GM23338 (cell line): ENCODE measurements at regions not wholly inside any gene's neighbourhood (a gene's known extent, or its start where the extent isn't known, plus 50 kb on each side); places are given as distances from the start of the nearest gene placed in this dataset.

Experiments used
- CREB1 ChIP-seq: fragments of 250-450 bp; sonication (Bioruptor Pico); IDR thresholded peaks from 2 replicates; pipeline ENCODE4 v1.5.0; 2020; ENCODE audit warnings: low read depth, mild to moderate bottlenecking, moderate library complexity
- CTCF ChIP-seq, 2 experiments: fragments of 200-600 bp in 1 of 2; sonication (generic) in 1 of 2; conservative IDR thresholded peaks; 2 replicates each; pipeline versions ENCODE4 v1.5.1 to v1.6.1; 2016 to 2017; ENCODE audit warnings: antibody characterized with exemption in 2 of 2, low read depth in 2 of 2, mild to moderate bottlenecking in 2 of 2, moderate library complexity in 1 of 2
- EZH2 ChIP-seq: fragments of 200-600 bp; sonication (generic); IDR thresholded peaks from one replicate; pipeline ENCODE4 v1.8.0; 2017; ENCODE audit warnings: antibody characterized with exemption, mild to moderate bottlenecking, low read depth; ENCODE audit not compliant: unreplicated experiment
- JUNB ChIP-seq: IDR thresholded peaks from one replicate; pipeline ENCODE4 v1.6.1; 2016; ENCODE audit warnings: antibody characterized with exemption; ENCODE audit not compliant: unreplicated experiment
- POLR2AphosphoS5 ChIP-seq: IDR thresholded peaks from 2 replicates; pipeline ENCODE4 v1.6.1; 2016; ENCODE audit warnings: antibody characterized with exemption, low read depth
- ZNF114 ChIP-seq: fragments of 250-450 bp; sonication (Bioruptor Pico); IDR thresholded peaks from 2 replicates; pipeline ENCODE4 v1.5.0; 2020; ENCODE audit warnings: mild to moderate bottlenecking, moderate library complexity
- ZNF331 ChIP-seq: fragments of 250-450 bp; sonication (Bioruptor Pico); IDR thresholded peaks from 2 replicates; pipeline ENCODE4 v1.5.0; 2020; ENCODE audit warnings: low read depth, mild to moderate bottlenecking, moderate library complexity

DNA sequence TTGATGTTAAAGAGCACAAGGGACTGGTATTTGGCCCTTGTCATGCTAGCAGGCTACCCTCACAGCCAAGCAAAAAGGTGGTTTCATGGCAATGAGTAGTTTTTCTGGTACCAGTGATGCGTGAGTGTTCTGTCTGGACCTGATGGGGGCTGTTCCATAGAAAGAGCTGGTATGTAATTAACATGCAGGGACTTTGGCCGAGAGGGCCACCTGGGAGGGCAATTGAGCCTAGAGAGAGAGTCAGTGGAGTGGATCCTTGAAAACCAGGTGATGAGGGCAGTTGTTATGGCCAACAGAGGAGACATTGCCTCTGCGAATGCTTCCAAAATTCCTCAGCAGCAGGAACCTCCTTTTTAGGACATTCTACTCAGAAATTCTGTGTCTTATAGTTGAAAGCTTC is 383.3 kb downstream of the PSAT1 start:
- TF ChIP-seq POLR2AphosphoS5 (no peak), CREB1 (CRISPR knock-in tag) (no peak), CTCF (conservative IDR thresholded peaks at IDR 0.05; ENCODE audit: low read depth in 2 of 2) (no peak), ZNF114 (CRISPR knock-in tag) (no peak), EZH2 (no peak), JUNB (no peak), ZNF331 (CRISPR knock-in tag) (no peak)
